WTC11 (cell line): ENCODE measurements at regions not wholly inside any gene's neighbourhood (a gene's known extent, or its start where the extent isn't known, plus 50 kb on each side); places are given as distances from the start of the nearest gene placed in this dataset.

Experiments
- ATF1 ChIP-seq: sonication (generic); formaldehyde crosslinking; IDR thresholded peaks from 2 replicates; pipeline ENCODE4 v1.8.1; 2023; ENCODE audit warnings: mild to moderate bottlenecking, moderate library complexity, missing genetic modification reagents
- ATF2 ChIP-seq: sonication (generic); formaldehyde crosslinking; IDR thresholded peaks from 2 replicates; pipeline ENCODE4 v1.8.1; 2022; ENCODE audit warnings: low read depth, missing genetic modification reagents, borderline replicate concordance
- CBFB ChIP-seq: sonication (generic); formaldehyde crosslinking; IDR thresholded peaks from 2 replicates; pipeline ENCODE4 v1.8.1; 2022; ENCODE audit warnings: mild to moderate bottlenecking, low read depth, missing genetic modification reagents
- CTCF ChIP-seq: fragments of 200-600 bp; IDR thresholded peaks from 2 replicates; pipeline ENCODE4 v1.8.0; 2022; ENCODE audit warnings: antibody characterized with exemption
- NFATC4 ChIP-seq: fragments of 250-450 bp; sonication (Bioruptor Pico); IDR thresholded peaks from 2 replicates; pipeline ENCODE4 v1.9.0; 2021; ENCODE audit warnings: mild to moderate bottlenecking
- NFE2L1 ChIP-seq: sonication (generic); formaldehyde crosslinking; IDR thresholded peaks from 2 replicates; pipeline ENCODE4 v1.8.1; 2023; ENCODE audit warnings: missing genetic modification reagents
- NFYB ChIP-seq: sonication (generic); formaldehyde crosslinking; conservative IDR thresholded peaks from 2 replicates; pipeline ENCODE4 v1.8.0; 2022; ENCODE audit warnings: low read depth, missing genetic modification reagents
- TCF7 ChIP-seq: sonication (generic); formaldehyde crosslinking; IDR thresholded peaks from 2 replicates; pipeline ENCODE4 v1.8.0; 2022; ENCODE audit warnings: mild to moderate bottlenecking, low read depth, missing genetic modification reagents, moderate library complexity
- TEAD4 ChIP-seq: sonication (generic); formaldehyde crosslinking; IDR thresholded peaks from 2 replicates; pipeline ENCODE4 v1.8.0; 2022; ENCODE audit warnings: mild to moderate bottlenecking, missing genetic modification reagents
- USF2 ChIP-seq: sonication (generic); formaldehyde crosslinking; IDR thresholded peaks from 2 replicates; pipeline ENCODE4 v1.8.1; 2023; ENCODE audit warnings: mild to moderate bottlenecking, missing genetic modification reagents, moderate library complexity
- ZNF121 ChIP-seq: sonication (generic); formaldehyde crosslinking; IDR thresholded peaks from 2 replicates; pipeline ENCODE4 v1.8.0; 2023; ENCODE audit warnings: missing genetic modification reagents

- TF ChIP-seq NFE2L1, result no peak
- TF ChIP-seq ATF2 (CRISPR knock-in tag), result no peak
- no peak for TF ChIP-seq TEAD4
- no peak for TF ChIP-seq TCF7 (CRISPR knock-in tag)
- no peak for TF ChIP-seq CTCF
- TF ChIP-seq ZNF121 (CRISPR knock-in tag), result no peak
- TF ChIP-seq USF2 (CRISPR knock-in tag), result no peak
- TF ChIP-seq ATF1 (CRISPR knock-in tag), result no peak
- TF ChIP-seq CBFB (CRISPR knock-in tag), result no peak
- no peak for TF ChIP-seq NFYB (CRISPR knock-in tag)
- TF ChIP-seq NFATC4 (CRISPR knock-in tag), result no peak
Observed at GRCh38 chr1:219665089-219665488, 52.2 kb upstream of the ZC3H11B start.
